ENCODE measurements at regions not wholly inside any gene's neighbourhood (a gene's known extent, or its start where the extent isn't known, plus 50 kb on each side); places are given as distances from the start of the nearest gene placed in this dataset.

- ChIA-PET CTCF (no interaction called here), POLR2A (no interaction called here)
- Histone ChIP-seq H3K4me1 (ENCODE audit: insufficient read depth, low read length) (no peaks in the 10 kb centered on the region), H3K9me3 (ENCODE audit: control insufficient read depth in 1 of 2, insufficient read depth in 1 of 2, low read length in 2 of 2) (no peaks in the 10 kb centered on the region), H3K27ac (ENCODE audit: low read depth in 1 of 2, low read length in 2 of 2) (no peak overlapping the region), H3K4me3 (ENCODE audit: low read length) (no peak overlapping the region), H3K36me3 (ENCODE audit: insufficient read depth, low read length) (no peaks in the 10 kb centered on the region), H3K27me3 (ENCODE audit: control insufficient read depth in 1 of 2, insufficient read depth in 2 of 2, low read length in 2 of 2) (no peaks in the 10 kb centered on the region)
- ATAC-seq (ENCODE audit: poor library complexity) = no peak
- Mint-ChIP-seq H3K9me3 (no peaks in the 10 kb centered on the region), H3K4me3 (no peak overlapping the region), H3K27me3 (peaks cover 18% of the 10 kb centered on the region), H3K36me3 (ENCODE audit: low read depth) (no peaks in the 10 kb centered on the region), H3K4me1 (ENCODE audit: low read depth) (no peaks in the 10 kb centered on the region), H3K27ac (no peak overlapping the region)
- DNase-seq = no peak
- intact Hi-C loops (cut with DNase I, micrococcal nuclease) = no loop called here
- no peak for TF ChIP-seq CTCF (IDR thresholded peaks at IDR 0.05)
Measured at GRCh38 chr10:123377883-123378282, 223.7 kb downstream of the BUB3 start.

GRCh38 chr10:123378302-123378701 lies 224.1 kb downstream of the BUB3 start:
- Mint-ChIP-seq H3K4me1 (ENCODE audit: low read depth) (no peaks in the 10 kb centered on the region), H3K27me3 (peaks cover 20% of the 10 kb centered on the region), H3K9me3 (no peaks in the 10 kb centered on the region), H3K4me3 (no peak overlapping the region), H3K36me3 (ENCODE audit: low read depth) (no peaks in the 10 kb centered on the region), H3K27ac (no peak overlapping the region)
- DNase-seq (no peak), ATAC-seq (ENCODE audit: poor library complexity) (no peak)
- H3K4me3 ChIP-seq (ENCODE audit: low read length) = no peak overlapping the region
- H3K4me1 ChIP-seq (ENCODE audit: insufficient read depth, low read length) = no peaks in the 10 kb centered on the region
- CTCF ChIA-PET = no interaction called here
- POLR2A ChIA-PET = no interaction called here
- no peak for TF ChIP-seq CTCF (IDR thresholded peaks at IDR 0.05)
- no peak overlapping the region for H3K27ac ChIP-seq (ENCODE audit: low read depth in 1 of 2, low read length in 2 of 2)
- intact Hi-C loops (cut with DNase I, micrococcal nuclease) = no loop called here
- H3K36me3 ChIP-seq (ENCODE audit: insufficient read depth, low read length) = no peaks in the 10 kb centered on the region
- no peaks in the 10 kb centered on the region for H3K27me3 ChIP-seq (ENCODE audit: control insufficient read depth in 1 of 2, insufficient read depth in 2 of 2, low read length in 2 of 2)
- no peaks in the 10 kb centered on the region for H3K9me3 ChIP-seq (ENCODE audit: control insufficient read depth in 1 of 2, insufficient read depth in 1 of 2, low read length in 2 of 2)

GRCh38 chr10:123379156-123379555 lies 225.0 kb downstream of the BUB3 start:
- intact Hi-C loops (cut with DNase I, micrococcal nuclease) = no loop called here
- H3K9me3 Mint-ChIP-seq = no peaks in the 10 kb centered on the region
- no peak for ATAC-seq (ENCODE audit: poor library complexity)
- Histone ChIP-seq H3K9me3 (ENCODE audit: control insufficient read depth in 1 of 2, insufficient read depth in 1 of 2, low read length in 2 of 2) (no peaks in the 10 kb centered on the region), H3K4me1 (ENCODE audit: insufficient read depth, low read length) (no peaks in the 10 kb centered on the region), H3K4me3 (ENCODE audit: low read length) (no peak overlapping the region), H3K27me3 (ENCODE audit: control insufficient read depth in 1 of 2, insufficient read depth in 2 of 2, low read length in 2 of 2) (no peaks in the 10 kb centered on the region), H3K27ac (ENCODE audit: low read depth in 1 of 2, low read length in 2 of 2) (no peak overlapping the region), H3K36me3 (ENCODE audit: insufficient read depth, low read length) (no peaks in the 10 kb centered on the region)
- H3K27ac Mint-ChIP-seq = no peak overlapping the region
- no peak for TF ChIP-seq CTCF (IDR thresholded peaks at IDR 0.05)
- no peak for DNase-seq
- no peaks in the 10 kb centered on the region for H3K4me1 Mint-ChIP-seq (ENCODE audit: low read depth)
- POLR2A ChIA-PET = no interaction called here
- no peak overlapping the region for H3K4me3 Mint-ChIP-seq
- CTCF ChIA-PET = no interaction called here
- H3K36me3 Mint-ChIP-seq (ENCODE audit: low read depth) = no peaks in the 10 kb centered on the region
- H3K27me3 Mint-ChIP-seq = peaks cover 20% of the 10 kb centered on the region
